ENCODE measurements at regions not wholly inside any gene's neighbourhood (a gene's known extent, or its start where the extent isn't known, plus 50 kb on each side); places are given as distances from the start of the nearest gene placed in this dataset.

- no peak overlapping the region for H3K4me3 ChIP-seq (replicated peaks; ENCODE audit: low read depth, low read length)
- DNase-seq (ENCODE audit: low read depth), result no peak
- TF ChIP-seq, protein P1, sequence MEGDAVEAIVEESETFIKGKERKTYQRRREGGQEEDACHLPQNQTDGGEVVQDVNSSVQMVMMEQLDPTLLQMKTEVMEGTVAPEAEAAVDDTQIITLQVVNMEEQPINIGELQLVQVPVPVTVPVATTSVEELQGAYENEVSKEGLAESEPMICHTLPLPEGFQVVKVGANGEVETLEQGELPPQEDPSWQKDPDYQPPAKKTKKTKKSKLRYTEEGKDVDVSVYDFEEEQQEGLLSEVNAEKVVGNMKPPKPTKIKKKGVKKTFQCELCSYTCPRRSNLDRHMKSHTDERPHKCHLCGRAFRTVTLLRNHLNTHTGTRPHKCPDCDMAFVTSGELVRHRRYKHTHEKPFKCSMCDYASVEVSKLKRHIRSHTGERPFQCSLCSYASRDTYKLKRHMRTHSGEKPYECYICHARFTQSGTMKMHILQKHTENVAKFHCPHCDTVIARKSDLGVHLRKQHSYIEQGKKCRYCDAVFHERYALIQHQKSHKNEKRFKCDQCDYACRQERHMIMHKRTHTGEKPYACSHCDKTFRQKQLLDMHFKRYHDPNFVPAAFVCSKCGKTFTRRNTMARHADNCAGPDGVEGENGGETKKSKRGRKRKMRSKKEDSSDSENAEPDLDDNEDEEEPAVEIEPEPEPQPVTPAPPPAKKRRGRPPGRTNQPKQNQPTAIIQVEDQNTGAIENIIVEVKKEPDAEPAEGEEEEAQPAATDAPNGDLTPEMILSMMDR (IDR thresholded peaks at IDR 0.05; ENCODE audit: low read length, missing control alignments), result no peak
Observed at GRCh38 chr5:7068899-7069298, 327.0 kb upstream of the ADCY2 start.

GRCh38 chr5:7072188-7072587 is 323.8 kb upstream of the ADCY2 start:
- H3K4me3 ChIP-seq (replicated peaks; ENCODE audit: low read depth, low read length), result no peak overlapping the region
- TF ChIP-seq, protein P1 (IDR thresholded peaks at IDR 0.05; ENCODE audit: low read length, missing control alignments), result no peak
- DNase-seq (ENCODE audit: low read depth), result no peak

DNA sequence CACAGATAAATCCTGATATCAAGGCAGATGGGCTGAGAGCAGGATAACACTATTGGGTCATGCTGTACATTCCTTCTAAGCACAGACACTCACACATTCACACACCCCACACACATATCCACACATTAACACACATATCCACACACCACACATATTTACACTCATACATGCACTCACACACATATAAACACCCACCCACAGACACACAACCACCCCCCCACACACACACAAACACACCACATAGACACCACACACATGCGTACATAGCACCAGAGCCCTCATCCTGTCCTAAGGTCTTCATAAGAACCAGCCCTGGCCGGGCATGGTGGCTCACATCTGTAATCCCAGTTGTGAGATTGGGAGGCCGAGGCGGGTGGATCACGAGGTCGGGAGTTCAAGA is 322.3 kb upstream of the ADCY2 start:
- H3K4me3 ChIP-seq (replicated peaks; ENCODE audit: low read depth, low read length), result no peak overlapping the region
- TF ChIP-seq, protein P1 (IDR thresholded peaks at IDR 0.05; ENCODE audit: low read length, missing control alignments), result no peak
- no peak for DNase-seq (ENCODE audit: low read depth)

DNA sequence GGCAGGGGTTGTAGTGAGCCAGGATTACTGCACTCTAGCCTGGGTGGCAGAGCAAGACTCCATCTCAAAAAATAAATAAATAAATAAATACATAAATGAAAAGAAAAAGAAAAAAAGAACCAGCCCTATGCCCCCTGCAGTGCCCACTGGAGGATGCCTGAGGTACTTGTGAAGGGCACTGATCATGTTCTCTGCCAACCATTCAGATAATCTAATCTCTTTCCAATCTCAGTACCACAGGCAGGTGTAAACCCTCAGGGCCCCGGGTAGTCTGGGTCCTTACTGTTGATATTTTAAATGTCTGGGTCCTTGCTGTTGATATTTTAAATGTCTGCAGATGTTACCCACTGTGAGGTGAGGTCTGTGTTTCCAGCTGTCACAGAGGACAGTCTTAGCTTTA is 321.8 kb upstream of the ADCY2 start:
- DNase-seq (ENCODE audit: low read depth), result no peak
- H3K4me3 ChIP-seq (replicated peaks; ENCODE audit: low read depth, low read length), result no peak overlapping the region
- TF ChIP-seq, protein P1 (IDR thresholded peaks at IDR 0.05; ENCODE audit: low read length, missing control alignments), result no peak

DNA sequence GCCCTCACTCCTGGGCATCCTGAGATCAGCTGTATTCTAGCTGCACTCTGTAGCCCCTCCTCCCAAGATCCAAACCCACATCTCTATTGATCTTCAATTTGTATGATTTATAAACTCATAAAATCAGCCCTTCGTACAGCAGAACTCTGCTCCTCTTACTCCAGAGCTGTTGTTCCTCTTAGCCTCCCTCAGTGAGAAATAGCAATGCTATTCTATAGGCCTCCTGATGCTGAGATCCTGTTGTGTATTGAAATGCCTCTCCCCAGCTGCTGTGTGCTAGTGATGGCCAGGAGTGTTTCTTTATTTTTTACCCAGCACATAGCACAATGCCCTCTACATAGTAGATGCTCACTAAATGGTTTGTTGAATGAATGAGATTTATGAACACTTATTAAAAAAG is 320.5 kb upstream of the ADCY2 start:
- H3K4me3 ChIP-seq (replicated peaks; ENCODE audit: low read depth, low read length), result no peak overlapping the region
- DNase-seq (ENCODE audit: low read depth), result no peak
- TF ChIP-seq, protein P1 (IDR thresholded peaks at IDR 0.05; ENCODE audit: low read length, missing control alignments), result no peak

GRCh38 chr5:7078101-7078500 is 317.8 kb upstream of the ADCY2 start:
- H3K4me3 ChIP-seq (replicated peaks; ENCODE audit: low read depth, low read length), result no peak overlapping the region
- TF ChIP-seq, protein P1 (IDR thresholded peaks at IDR 0.05; ENCODE audit: low read length, missing control alignments), result no peak
- no peak for DNase-seq (ENCODE audit: low read depth)

DNA sequence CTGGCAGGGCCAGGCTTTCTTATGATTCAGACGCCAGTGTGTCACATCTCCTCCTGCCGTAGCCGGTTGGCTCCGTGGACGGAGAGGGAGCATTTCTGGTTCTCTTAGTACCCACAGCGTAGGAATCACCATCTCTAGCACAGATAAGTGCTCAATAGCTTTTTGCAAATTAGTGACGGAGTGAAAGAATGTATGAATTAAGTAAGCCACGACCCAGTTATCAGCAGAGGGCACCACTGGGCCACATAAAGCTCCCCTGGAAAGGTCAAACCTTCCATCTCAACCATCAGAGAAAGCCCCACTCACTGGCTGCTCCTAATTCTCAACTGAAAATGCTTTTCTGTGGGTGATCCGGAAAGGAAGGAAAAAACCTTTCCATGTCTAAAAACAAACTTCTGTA is 317.0 kb upstream of the ADCY2 start:
- H3K4me3 ChIP-seq (replicated peaks; ENCODE audit: low read depth, low read length), result no peak overlapping the region
- TF ChIP-seq, protein P1 (IDR thresholded peaks at IDR 0.05; ENCODE audit: low read length, missing control alignments), result no peak
- no peak for DNase-seq (ENCODE audit: low read depth)

All from fibroblast of pulmonary artery (primary cell).